Ascending aorta (tissue), 2 donors: ENCODE measurements at regions not wholly inside any gene's neighbourhood (a gene's known extent, or its start where the extent isn't known, plus 50 kb on each side); places are given as distances from the start of the nearest gene placed in this dataset.

Experiments used
- DNase-seq, 2 donors: peaks; one replicate each; pipeline ENCODE4 v3.0.0-alpha.2; 2019; ENCODE audit warnings: low spot score in 2 of 2
- H3K27ac ChIP-seq, 2 donors: fragments of 200-600 bp; sonication (generic); one replicate each; pipeline ENCODE4 v1.5.1; 2016 to 2017; ENCODE audit warnings: mild to moderate bottlenecking in 1 of 2
- H3K27me3 ChIP-seq: fragments of 200-600 bp; sonication (generic); one replicate; pipeline ENCODE4 v1.5.1; 2017
- H3K36me3 ChIP-seq, 2 donors: fragments of 200-600 bp; sonication (generic); one replicate each; pipeline ENCODE4 v1.5.1; 2016
- H3K4me1 ChIP-seq, 2 donors: fragments of 200-600 bp; sonication (generic); one replicate each; pipeline ENCODE4 v1.5.1; 2016 to 2017; ENCODE audit warnings: mild to moderate bottlenecking in 1 of 2
- H3K4me3 ChIP-seq, 2 donors: fragments of 200-600 bp; sonication (generic); one replicate each; pipeline ENCODE4 v1.5.1; 2016 to 2017; ENCODE audit warnings: mild to moderate bottlenecking in 1 of 2
- H3K9me3 ChIP-seq, 2 donors: fragments of 200-600 bp; sonication (generic); one replicate each; pipeline ENCODE4 v1.5.1; 2016
- intact Hi-C: fragments of 100-400 bp; cut with DNase I; formaldehyde crosslinking; loops from one replicate; pipeline ENCODE4 v1.15.1; 2023
- TF ChIP-seq, protein P1 (sequence below), 3 experiments: fragments of 200-600 bp in 2 of 3; fragments of 450-650 bp in 1 of 3; sonication (generic) in 2 of 3; IDR thresholded peaks; one replicate each; pipeline ENCODE4 v1.5.1; 2016 to 2019; ENCODE audit warnings: antibody characterized with exemption in 3 of 3, mild to moderate bottlenecking in 1 of 3, moderate library complexity in 1 of 3

DNA sequence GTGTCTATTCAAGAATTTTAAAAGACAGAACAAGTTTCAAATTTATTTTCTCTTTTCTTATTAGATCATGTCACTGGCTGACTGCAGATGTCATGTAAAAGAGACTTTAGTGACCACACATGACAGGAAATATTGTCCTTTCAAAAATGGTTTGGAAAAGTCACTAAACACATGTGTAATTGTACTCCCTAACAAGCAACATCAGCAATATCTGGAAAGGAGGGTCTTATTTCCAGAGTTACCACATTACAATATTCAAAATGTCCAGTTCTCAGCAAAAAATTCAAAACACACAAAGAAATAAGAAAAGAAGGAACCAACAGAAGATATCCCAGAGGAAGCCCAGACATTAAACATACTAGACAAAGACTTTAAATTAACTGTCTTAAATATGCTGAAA is 197.1 kb downstream of the EN1 start:
- no peaks in the 10 kb centered on the region for H3K4me1 ChIP-seq
- TF ChIP-seq, protein P1, sequence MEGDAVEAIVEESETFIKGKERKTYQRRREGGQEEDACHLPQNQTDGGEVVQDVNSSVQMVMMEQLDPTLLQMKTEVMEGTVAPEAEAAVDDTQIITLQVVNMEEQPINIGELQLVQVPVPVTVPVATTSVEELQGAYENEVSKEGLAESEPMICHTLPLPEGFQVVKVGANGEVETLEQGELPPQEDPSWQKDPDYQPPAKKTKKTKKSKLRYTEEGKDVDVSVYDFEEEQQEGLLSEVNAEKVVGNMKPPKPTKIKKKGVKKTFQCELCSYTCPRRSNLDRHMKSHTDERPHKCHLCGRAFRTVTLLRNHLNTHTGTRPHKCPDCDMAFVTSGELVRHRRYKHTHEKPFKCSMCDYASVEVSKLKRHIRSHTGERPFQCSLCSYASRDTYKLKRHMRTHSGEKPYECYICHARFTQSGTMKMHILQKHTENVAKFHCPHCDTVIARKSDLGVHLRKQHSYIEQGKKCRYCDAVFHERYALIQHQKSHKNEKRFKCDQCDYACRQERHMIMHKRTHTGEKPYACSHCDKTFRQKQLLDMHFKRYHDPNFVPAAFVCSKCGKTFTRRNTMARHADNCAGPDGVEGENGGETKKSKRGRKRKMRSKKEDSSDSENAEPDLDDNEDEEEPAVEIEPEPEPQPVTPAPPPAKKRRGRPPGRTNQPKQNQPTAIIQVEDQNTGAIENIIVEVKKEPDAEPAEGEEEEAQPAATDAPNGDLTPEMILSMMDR (IDR thresholded peaks at IDR 0.05): no peak
- H3K27ac ChIP-seq: no peak overlapping the region
- no peak overlapping the region for H3K4me3 ChIP-seq
- intact Hi-C loops: no loop called here
- H3K27me3 ChIP-seq: no peaks in the 10 kb centered on the region
- peaks cover 0 to 10% of the 10 kb centered on the region in 2 donors for H3K9me3 ChIP-seq
- no peaks in the 10 kb centered on the region for H3K36me3 ChIP-seq
- DNase-seq: no peak

DNA sequence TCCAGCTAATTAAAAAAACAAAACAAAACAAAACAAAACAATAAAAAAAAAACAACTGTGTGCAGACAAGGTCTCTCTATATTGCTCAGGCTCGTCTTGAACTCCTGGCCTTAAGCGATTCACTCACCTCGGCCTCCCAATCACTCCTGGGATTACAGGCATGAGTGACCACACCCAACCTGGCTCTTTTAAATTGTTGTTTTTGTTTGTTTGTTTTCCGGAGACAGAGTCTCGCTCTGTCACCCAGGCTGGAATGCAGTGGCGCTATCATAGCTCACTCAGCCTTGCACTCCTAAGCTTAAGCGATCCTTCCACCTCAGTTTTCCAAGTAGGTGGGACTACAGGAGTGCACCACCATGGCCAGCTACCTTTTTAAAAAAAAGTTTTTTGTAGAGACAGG is 201.6 kb downstream of the EN1 start:
- H3K4me1 ChIP-seq: no peaks in the 10 kb centered on the region
- no peak overlapping the region for H3K4me3 ChIP-seq
- DNase-seq: no peak
- no peaks in the 10 kb centered on the region for H3K27me3 ChIP-seq
- H3K36me3 ChIP-seq: no peaks in the 10 kb centered on the region
- intact Hi-C loops: no loop called here
- TF ChIP-seq, protein P1 (IDR thresholded peaks at IDR 0.05): no peak
- peaks cover 0 to 1% of the 10 kb centered on the region in 2 donors for H3K9me3 ChIP-seq
- H3K27ac ChIP-seq: no peak overlapping the region

DNA sequence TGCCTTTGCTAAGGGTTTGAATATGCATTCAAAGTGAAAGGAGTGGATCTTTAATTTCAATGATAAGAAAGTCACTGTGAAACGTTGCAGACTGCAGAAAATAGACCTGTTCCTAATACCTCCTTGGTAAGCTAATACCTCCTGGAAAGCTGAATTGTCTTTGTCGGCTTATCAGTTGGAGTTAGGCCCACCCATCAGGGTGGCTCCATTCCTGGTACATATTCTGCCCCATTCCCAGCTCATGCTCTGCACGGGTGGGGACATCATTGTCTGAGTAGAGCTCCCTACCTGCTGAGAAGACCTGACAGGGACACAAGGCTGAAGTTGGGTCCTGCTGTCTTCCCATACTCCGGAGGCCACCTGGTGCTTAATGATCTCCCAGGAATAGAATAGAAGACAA is 203.3 kb downstream of the EN1 start:
- Histone ChIP-seq H3K4me1 (no peaks in the 10 kb centered on the region), H3K9me3 (no peaks in the 10 kb centered on the region), H3K4me3 (no peak overlapping the region), H3K36me3 (no peaks in the 10 kb centered on the region), H3K27me3 (no peaks in the 10 kb centered on the region), H3K27ac (no peak overlapping the region)
- no peak for DNase-seq
- TF ChIP-seq, protein P1 (IDR thresholded peaks at IDR 0.05): no peak
- intact Hi-C loops: no loop called here

DNA sequence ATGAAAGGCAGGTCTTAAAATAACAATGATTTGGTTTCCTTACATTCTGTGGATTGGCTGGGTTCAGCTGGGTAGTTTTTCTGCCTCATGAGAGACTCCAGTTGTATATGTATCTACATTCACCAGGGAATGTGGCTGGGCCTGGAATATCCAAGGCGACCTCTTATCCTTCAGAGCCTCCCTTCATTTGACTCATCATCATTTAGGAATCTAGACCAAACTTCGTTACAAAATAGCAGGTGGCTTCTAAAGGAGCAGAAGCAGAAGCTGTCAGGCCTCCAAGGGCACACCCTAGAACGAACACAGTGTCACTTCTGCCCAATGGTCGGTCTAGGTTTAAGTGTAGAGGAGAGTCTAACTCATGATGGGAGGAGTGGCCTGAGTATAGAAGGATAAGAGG is 204.2 kb downstream of the EN1 start:
- TF ChIP-seq, protein P1 (IDR thresholded peaks at IDR 0.05): no peak

DNA sequence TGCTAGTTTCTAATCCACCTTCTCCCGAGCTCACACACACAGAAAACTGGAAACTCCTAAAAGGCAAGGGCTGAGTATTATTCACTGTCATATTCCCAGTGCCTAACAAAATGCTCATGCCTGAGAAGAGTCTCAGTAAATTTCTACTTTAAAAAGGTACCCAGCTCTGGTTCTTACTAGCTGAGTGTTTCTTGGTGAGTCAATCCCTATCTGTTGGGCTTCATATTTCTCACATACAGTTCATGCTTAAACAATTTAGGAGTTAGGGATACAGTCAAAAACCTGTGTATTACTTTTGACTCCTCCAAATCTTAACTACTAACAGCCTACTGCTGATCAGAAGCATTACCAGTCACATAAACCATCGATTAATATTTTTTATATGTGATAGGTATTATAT is 204.9 kb downstream of the EN1 start:
- H3K36me3 ChIP-seq: no peaks in the 10 kb centered on the region
- TF ChIP-seq, protein P1 (IDR thresholded peaks at IDR 0.05): no peak
- H3K27me3 ChIP-seq: no peaks in the 10 kb centered on the region
- H3K27ac ChIP-seq: no peak overlapping the region
- DNase-seq: no peak
- intact Hi-C loops: no loop called here
- H3K4me3 ChIP-seq: no peak overlapping the region
- no peaks in the 10 kb centered on the region for H3K9me3 ChIP-seq
- no peaks in the 10 kb centered on the region for H3K4me1 ChIP-seq

More for the DNA sequence above, 204.2 kb downstream of the EN1 start:
- H3K4me1 ChIP-seq: no peaks in the 10 kb centered on the region
- H3K4me3 ChIP-seq: no peak overlapping the region
- no peaks in the 10 kb centered on the region for H3K27me3 ChIP-seq
- no peaks in the 10 kb centered on the region for H3K36me3 ChIP-seq
- DNase-seq: no peak
- no peaks in the 10 kb centered on the region for H3K9me3 ChIP-seq
- intact Hi-C loops: no loop called here
- H3K27ac ChIP-seq: no peak overlapping the region

DNA sequence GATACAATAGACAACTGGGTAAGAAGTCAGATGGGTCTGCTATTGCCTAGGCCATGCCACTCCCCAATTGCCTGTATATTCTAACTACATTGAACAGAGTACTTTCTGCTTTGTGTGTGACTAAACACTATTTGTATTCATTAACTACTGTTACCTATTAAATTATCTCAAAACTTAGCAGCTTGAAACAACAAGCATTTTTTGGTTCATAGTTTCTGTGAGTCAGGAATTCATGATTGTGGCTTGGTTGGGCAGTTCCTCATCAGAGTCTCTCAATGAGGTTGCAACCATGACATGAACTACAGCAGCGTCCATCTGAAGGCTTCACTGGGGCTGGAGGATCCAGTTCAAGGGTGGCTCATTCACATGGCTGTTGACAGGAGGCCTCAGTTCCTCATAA is 205.7 kb downstream of the EN1 start:
- no peaks in the 10 kb centered on the region for H3K4me1 ChIP-seq
- H3K9me3 ChIP-seq: no peaks in the 10 kb centered on the region
- TF ChIP-seq, protein P1 (IDR thresholded peaks at IDR 0.05): no peak
- H3K4me3 ChIP-seq: no peak overlapping the region
- no peaks in the 10 kb centered on the region for H3K36me3 ChIP-seq
- no peak for DNase-seq
- intact Hi-C loops: no loop called here
- H3K27ac ChIP-seq: no peak overlapping the region
- H3K27me3 ChIP-seq: no peaks in the 10 kb centered on the region
